Heart left ventricle (tissue), 13 donors: ENCODE measurements at regions not wholly inside any gene's neighbourhood (a gene's known extent, or its start where the extent isn't known, plus 50 kb on each side); places are given as distances from the start of the nearest gene placed in this dataset.

Source experiments
- POLR2A ChIP-seq, 2 donors: fragments of 450-650 bp; IDR thresholded peaks; one replicate each; pipeline ENCODE4 v1.6.1; 2017; ENCODE audit warnings: antibody characterized with exemption in 2 of 2, mild to moderate bottlenecking in 2 of 2, moderate library complexity in 2 of 2
- TF ChIP-seq, protein P1 (sequence below), 12 donors: fragments of 200-600 bp; sonication (generic) in 4 of 12; IDR thresholded peaks; one replicate each; pipeline versions ENCODE4 v1.5.0 to v1.8.0; 2018 to 2022; ENCODE audit warnings: antibody characterized with exemption in 12 of 12, mild to moderate bottlenecking in 5 of 12
- donor health status: ischemic (EF 13 %, LVEDD 7.1; RV severe dilation, severe dysfunction).
- donor health status: DM: no; HTN: yes; CAD: no.
- donor health status: DM: no; HTN: no; CAD: no.
- donor health status: ischemic (EF 25% LVEDD 6.9; RV normal size, moderate dysfunction).
- donor health status: ischemic (EF 25% LVEDD 5.7; RV mildly dilated, moderate dysfunction).
- donor health status: ischemic (EF 35%, LVEDD 5.7; RV mildly dilated, moderate dysfunction).
- donor health status: nonischemic (EF 11% LVEDD 7.7; RV severe dilation, severe dysfunction).
- donor health status: DM: yes; HTN: yes; CAD: no.
- donor health status: PGD.
- donor health status: ischemic (EF 29% LVEDD 5.4; RV normal size, mild dysfunction).
- donor health status: nonischemic (EF 23%, LVEDD 6.1; RV moderate dilation, normal function).

DNA sequence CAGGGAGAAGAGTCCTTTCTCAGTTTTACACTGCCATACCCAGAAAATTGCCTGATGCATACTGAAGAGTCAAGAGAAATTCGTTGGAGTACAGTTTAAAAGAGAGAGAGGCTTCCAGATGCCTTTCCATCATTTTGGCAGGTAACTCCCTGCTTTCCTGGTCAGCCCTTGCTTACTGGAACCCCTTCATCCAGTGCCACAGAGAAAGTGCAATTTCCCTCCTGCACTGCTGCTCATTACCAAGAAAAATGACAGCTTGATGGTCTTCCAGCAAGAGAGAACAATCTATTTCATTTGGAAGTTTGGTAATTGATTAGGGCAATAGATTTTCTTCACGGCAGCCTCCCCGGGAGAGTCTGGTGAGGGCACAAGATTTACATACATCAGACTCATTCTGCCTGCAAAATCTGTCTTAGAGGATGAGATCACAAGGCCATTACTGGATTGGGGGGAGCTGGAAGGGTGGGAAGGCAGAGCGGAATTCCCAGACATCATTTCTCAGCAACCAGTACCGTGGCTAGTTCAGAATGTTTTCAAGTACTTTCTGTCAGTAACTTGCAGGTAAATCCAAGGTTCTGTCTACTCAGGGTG, 102.8 kb upstream of the SLC14A2 start:
- TF ChIP-seq POLR2A (IDR thresholded peaks at IDR 0.05): no peak
- TF ChIP-seq, protein P1, sequence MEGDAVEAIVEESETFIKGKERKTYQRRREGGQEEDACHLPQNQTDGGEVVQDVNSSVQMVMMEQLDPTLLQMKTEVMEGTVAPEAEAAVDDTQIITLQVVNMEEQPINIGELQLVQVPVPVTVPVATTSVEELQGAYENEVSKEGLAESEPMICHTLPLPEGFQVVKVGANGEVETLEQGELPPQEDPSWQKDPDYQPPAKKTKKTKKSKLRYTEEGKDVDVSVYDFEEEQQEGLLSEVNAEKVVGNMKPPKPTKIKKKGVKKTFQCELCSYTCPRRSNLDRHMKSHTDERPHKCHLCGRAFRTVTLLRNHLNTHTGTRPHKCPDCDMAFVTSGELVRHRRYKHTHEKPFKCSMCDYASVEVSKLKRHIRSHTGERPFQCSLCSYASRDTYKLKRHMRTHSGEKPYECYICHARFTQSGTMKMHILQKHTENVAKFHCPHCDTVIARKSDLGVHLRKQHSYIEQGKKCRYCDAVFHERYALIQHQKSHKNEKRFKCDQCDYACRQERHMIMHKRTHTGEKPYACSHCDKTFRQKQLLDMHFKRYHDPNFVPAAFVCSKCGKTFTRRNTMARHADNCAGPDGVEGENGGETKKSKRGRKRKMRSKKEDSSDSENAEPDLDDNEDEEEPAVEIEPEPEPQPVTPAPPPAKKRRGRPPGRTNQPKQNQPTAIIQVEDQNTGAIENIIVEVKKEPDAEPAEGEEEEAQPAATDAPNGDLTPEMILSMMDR (IDR thresholded peaks at IDR 0.05): no peak
